SU-DHL-6 (cell line): ENCODE measurements at regions not wholly inside any gene's neighbourhood (a gene's known extent, or its start where the extent isn't known, plus 50 kb on each side); places are given as distances from the start of the nearest gene placed in this dataset.

Experiments
- H2AFZ ChIP-seq: fragments of 200-600 bp; sonication (generic); 2 replicates; pipeline ENCODE4 v1.6.1; 2014; ENCODE audit warnings: low read depth, mild to moderate bottlenecking, moderate library complexity, mixed read lengths, antibody characterized with exemption, low read length; ENCODE audit not compliant: severe bottlenecking
- H3F3A ChIP-seq: fragments of 200-600 bp; shearing (Covaris generic); 2 replicates; pipeline ENCODE4 v1.6.0; 2016; ENCODE audit warnings: antibody characterized with exemption, mild to moderate bottlenecking; ENCODE audit not compliant: insufficient read depth
- H3K27ac ChIP-seq: fragments of 200-600 bp; sonication (generic); 2 replicates; pipeline ENCODE4 v1.5.1; 2016; ENCODE audit warnings: low read depth, mild to moderate bottlenecking, low read length, moderate library complexity, mixed read lengths
- H3K27me3 ChIP-seq: fragments of 200-600 bp; sonication (generic), shearing (Covaris generic); 2 replicates; pipeline ENCODE4 v1.6.0; 2014; ENCODE audit warnings: mild to moderate bottlenecking, low read length
- H3K36me3 ChIP-seq: fragments of 200-600 bp; sonication (generic); 2 replicates; pipeline ENCODE4 v1.6.1; 2014; ENCODE audit warnings: mild to moderate bottlenecking, low read length, mixed read lengths
- H3K4me2 ChIP-seq: fragments of 300-600, 200-600 bp; shearing (Covaris generic), sonication (generic); 2 replicates; pipeline ENCODE4 v1.6.0; 2014; ENCODE audit warnings: low read length, low read depth, mild to moderate bottlenecking; ENCODE audit not compliant: poor library complexity, severe bottlenecking
- H3K4me3 ChIP-seq: fragments of 200-600 bp; sonication (generic); 2 replicates; pipeline ENCODE4 v1.5.1; 2014; ENCODE audit warnings: antibody characterized with exemption, low read length, mild to moderate bottlenecking, mixed read lengths; ENCODE audit not compliant: insufficient read depth, poor library complexity, severe bottlenecking
- H3K79me2 ChIP-seq: fragments of 200-600 bp; sonication (generic); 2 replicates; pipeline ENCODE4 v1.6.1; 2014; ENCODE audit warnings: mild to moderate bottlenecking, low read length, moderate library complexity; ENCODE audit not compliant: insufficient read depth
- H3K9ac ChIP-seq: fragments of 200-600 bp; sonication (generic); 2 replicates; pipeline ENCODE4 v1.7.0; 2014; ENCODE audit warnings: mild to moderate bottlenecking, low read length
- H3K9me2 ChIP-seq: fragments of 200-600 bp; sonication (generic); replicated peaks from 2 replicates; pipeline ENCODE4 v1.6.1; 2014; ENCODE audit warnings: low read length; ENCODE audit not compliant: insufficient read depth
- H3K9me3 ChIP-seq: fragments of 200-600 bp; sonication (generic); 2 replicates; pipeline ENCODE4 v1.6.1; 2014; ENCODE audit warnings: low read length, mixed read lengths; ENCODE audit not compliant: insufficient read depth
- H4K20me1 ChIP-seq: fragments of 200-600 bp; sonication (generic); 2 replicates; pipeline ENCODE4 v1.6.1; 2014; ENCODE audit warnings: low read depth, mild to moderate bottlenecking, antibody characterized with exemption, low read length, moderate library complexity, mixed read lengths
- EZH2phosphoT487 ChIP-seq: fragments of 200-600 bp; sonication (generic), shearing (Covaris generic); conservative IDR thresholded peaks from 2 replicates; pipeline ENCODE4 v1.6.1; 2018; ENCODE audit warnings: mild to moderate bottlenecking, antibody characterized with exemption, low read length, moderate library complexity, mixed read lengths
- TF ChIP-seq, protein P1 (sequence below): fragments of 200-600 bp; sonication (generic); IDR thresholded peaks from one replicate; pipeline ENCODE4 v1.5.1; 2017; ENCODE audit warnings: antibody characterized with exemption, mild to moderate bottlenecking, low read length, moderate library complexity; ENCODE audit not compliant: insufficient read depth, poor library complexity, severe bottlenecking

GRCh38 chr18:10244341-10244740 lies 210.1 kb upstream of the APCDD1 start:
- H3K9me2 ChIP-seq: no peaks in the 10 kb centered on the region
- H3K9me3 ChIP-seq: no peaks in the 10 kb centered on the region
- H2AFZ ChIP-seq: no peak overlapping the region
- H3K27me3 ChIP-seq: no peaks in the 10 kb centered on the region
- H3K4me3 ChIP-seq: no peak overlapping the region
- no peak for TF ChIP-seq EZH2phosphoT487
- TF ChIP-seq, protein P1, sequence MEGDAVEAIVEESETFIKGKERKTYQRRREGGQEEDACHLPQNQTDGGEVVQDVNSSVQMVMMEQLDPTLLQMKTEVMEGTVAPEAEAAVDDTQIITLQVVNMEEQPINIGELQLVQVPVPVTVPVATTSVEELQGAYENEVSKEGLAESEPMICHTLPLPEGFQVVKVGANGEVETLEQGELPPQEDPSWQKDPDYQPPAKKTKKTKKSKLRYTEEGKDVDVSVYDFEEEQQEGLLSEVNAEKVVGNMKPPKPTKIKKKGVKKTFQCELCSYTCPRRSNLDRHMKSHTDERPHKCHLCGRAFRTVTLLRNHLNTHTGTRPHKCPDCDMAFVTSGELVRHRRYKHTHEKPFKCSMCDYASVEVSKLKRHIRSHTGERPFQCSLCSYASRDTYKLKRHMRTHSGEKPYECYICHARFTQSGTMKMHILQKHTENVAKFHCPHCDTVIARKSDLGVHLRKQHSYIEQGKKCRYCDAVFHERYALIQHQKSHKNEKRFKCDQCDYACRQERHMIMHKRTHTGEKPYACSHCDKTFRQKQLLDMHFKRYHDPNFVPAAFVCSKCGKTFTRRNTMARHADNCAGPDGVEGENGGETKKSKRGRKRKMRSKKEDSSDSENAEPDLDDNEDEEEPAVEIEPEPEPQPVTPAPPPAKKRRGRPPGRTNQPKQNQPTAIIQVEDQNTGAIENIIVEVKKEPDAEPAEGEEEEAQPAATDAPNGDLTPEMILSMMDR: no peak
- H3K79me2 ChIP-seq: no peaks in the 10 kb centered on the region
- H3K4me2 ChIP-seq: no peak overlapping the region
- no peak overlapping the region for H3K27ac ChIP-seq
- no peaks in the 10 kb centered on the region for H3F3A ChIP-seq
- H4K20me1 ChIP-seq: no peaks in the 10 kb centered on the region
- H3K36me3 ChIP-seq: no peaks in the 10 kb centered on the region
- no peak overlapping the region for H3K9ac ChIP-seq

- Histone ChIP-seq H3K27ac (no peak overlapping the region), H3K4me3 (no peak overlapping the region), H3K79me2 (no peaks in the 10 kb centered on the region), H3K9me2 (no peaks in the 10 kb centered on the region), H3K9me3 (no peaks in the 10 kb centered on the region), H3K9ac (no peak overlapping the region), H3K36me3 (no peaks in the 10 kb centered on the region), H2AFZ (no peak overlapping the region), H3K4me2 (no peak overlapping the region), H4K20me1 (no peaks in the 10 kb centered on the region), H3K27me3 (no peaks in the 10 kb centered on the region), H3F3A (no peaks in the 10 kb centered on the region)
- TF ChIP-seq EZH2phosphoT487: no peak
- TF ChIP-seq, protein P1: no peak
Observed at GRCh38 chr18:10245031-10245845, 209.2 kb upstream of the APCDD1 start.

DNA sequence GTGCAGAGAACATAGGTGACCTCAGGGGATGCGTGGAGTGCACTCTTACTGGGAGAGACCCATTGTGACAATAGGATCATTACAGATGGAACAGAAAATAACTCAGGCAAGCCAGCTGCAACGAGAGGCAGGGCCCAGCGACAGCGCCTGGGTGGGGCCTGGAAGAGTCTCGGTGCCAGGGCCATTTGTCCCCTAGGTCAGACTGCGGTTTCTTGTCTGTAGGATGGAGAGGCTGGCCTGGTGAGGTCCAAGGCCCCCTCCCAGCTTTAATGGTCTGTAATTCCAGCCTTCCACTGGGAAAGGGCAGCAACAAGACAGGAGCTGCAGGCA lies 208.6 kb upstream of the APCDD1 start:
- H3F3A ChIP-seq: no peaks in the 10 kb centered on the region
- no peaks in the 10 kb centered on the region for H3K27me3 ChIP-seq
- no peaks in the 10 kb centered on the region for H3K36me3 ChIP-seq

More for the DNA sequence above, 208.6 kb upstream of the APCDD1 start:
- no peak overlapping the region for H3K4me3 ChIP-seq
- TF ChIP-seq, protein P1: no peak
- TF ChIP-seq EZH2phosphoT487: no peak
- H3K79me2 ChIP-seq: no peaks in the 10 kb centered on the region
- H3K9ac ChIP-seq: no peak overlapping the region
- no peaks in the 10 kb centered on the region for H3K9me3 ChIP-seq
- no peaks in the 10 kb centered on the region for H4K20me1 ChIP-seq
- no peak overlapping the region for H3K27ac ChIP-seq
- no peak overlapping the region for H3K4me2 ChIP-seq
- H3K9me2 ChIP-seq: no peaks in the 10 kb centered on the region
- H2AFZ ChIP-seq: no peak overlapping the region
